ENCODE measurements at regions not wholly inside any gene's neighbourhood (a gene's known extent, or its start where the extent isn't known, plus 50 kb on each side); places are given as distances from the start of the nearest gene placed in this dataset.

GRCh38 chr6:22673474-22673873, 104.1 kb downstream of the HDGFL1 start:
- Histone ChIP-seq H4K20me1 (ENCODE audit: insufficient read depth) (no peaks in the 10 kb centered on the region), H3K27ac (no peak overlapping the region), H3K4me1 (replicated peaks; ENCODE audit: insufficient read depth) (no peaks in the 10 kb centered on the region), H3K4me2 (no peak overlapping the region), H3K9me2 (ENCODE audit: insufficient read depth) (no peaks in the 10 kb centered on the region), H3K9me3 (ENCODE audit: insufficient read depth, low read depth) (no peaks in the 10 kb centered on the region), H3K4me3 (no peak overlapping the region), H3K36me3 (ENCODE audit: low read depth) (no peaks in the 10 kb centered on the region), H2AFZ (no peak overlapping the region), H3K79me2 (ENCODE audit: low read depth) (no peaks in the 10 kb centered on the region), H3F3A (ENCODE audit: insufficient read depth, low read depth) (no peaks in the 10 kb centered on the region), H3K27me3 (ENCODE audit: insufficient read depth, low read depth) (no peaks in the 10 kb centered on the region)
- BruUV-seq (replicated peaks) = no TSS peak
- intact Hi-C loops (cut with micrococcal nuclease; ENCODE audit: unreplicated experiment) = no loop called here
- CTCF ChIA-PET = no interaction called here
- TF ChIP-seq, protein P1, sequence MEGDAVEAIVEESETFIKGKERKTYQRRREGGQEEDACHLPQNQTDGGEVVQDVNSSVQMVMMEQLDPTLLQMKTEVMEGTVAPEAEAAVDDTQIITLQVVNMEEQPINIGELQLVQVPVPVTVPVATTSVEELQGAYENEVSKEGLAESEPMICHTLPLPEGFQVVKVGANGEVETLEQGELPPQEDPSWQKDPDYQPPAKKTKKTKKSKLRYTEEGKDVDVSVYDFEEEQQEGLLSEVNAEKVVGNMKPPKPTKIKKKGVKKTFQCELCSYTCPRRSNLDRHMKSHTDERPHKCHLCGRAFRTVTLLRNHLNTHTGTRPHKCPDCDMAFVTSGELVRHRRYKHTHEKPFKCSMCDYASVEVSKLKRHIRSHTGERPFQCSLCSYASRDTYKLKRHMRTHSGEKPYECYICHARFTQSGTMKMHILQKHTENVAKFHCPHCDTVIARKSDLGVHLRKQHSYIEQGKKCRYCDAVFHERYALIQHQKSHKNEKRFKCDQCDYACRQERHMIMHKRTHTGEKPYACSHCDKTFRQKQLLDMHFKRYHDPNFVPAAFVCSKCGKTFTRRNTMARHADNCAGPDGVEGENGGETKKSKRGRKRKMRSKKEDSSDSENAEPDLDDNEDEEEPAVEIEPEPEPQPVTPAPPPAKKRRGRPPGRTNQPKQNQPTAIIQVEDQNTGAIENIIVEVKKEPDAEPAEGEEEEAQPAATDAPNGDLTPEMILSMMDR (conservative IDR thresholded peaks at IDR 0.05) = no peak
- no peak for TF ChIP-seq EZH2 (IDR thresholded peaks at IDR 0.05; ENCODE audit: low read depth)
- DNase-seq = no peak
- POLR2A ChIA-PET (ENCODE audit: unreplicated experiment) = no interaction called here

DNA sequence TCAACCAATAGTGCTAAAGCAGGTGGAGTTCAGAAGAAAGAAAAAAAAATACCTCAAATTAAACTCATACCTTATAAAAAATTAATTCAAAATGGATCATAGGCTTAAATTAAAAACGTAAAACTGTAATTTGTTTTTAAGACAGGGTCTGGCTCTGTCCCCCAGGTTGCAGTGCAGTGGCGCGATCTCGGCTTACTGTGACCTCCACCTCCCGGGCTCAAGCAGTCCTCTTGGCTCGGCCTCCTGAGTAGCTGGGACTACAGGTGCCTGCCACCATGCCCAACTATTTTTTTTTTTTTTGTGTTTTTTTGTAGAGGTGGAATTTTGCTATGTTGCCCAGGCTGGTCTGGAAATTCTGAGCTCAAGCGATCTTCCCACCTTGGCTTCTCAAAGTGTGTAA, 111.6 kb downstream of the HDGFL1 start:
- Histone ChIP-seq H3K36me3 (ENCODE audit: low read depth) (no peaks in the 10 kb centered on the region), H4K20me1 (ENCODE audit: insufficient read depth) (no peaks in the 10 kb centered on the region), H3K4me2 (no peak overlapping the region), H3K79me2 (ENCODE audit: low read depth) (no peaks in the 10 kb centered on the region), H3K27me3 (ENCODE audit: insufficient read depth, low read depth) (no peaks in the 10 kb centered on the region), H3K4me1 (replicated peaks; ENCODE audit: insufficient read depth) (no peaks in the 10 kb centered on the region), H3K27ac (no peak overlapping the region), H3K9me3 (ENCODE audit: insufficient read depth, low read depth) (no peaks in the 10 kb centered on the region), H2AFZ (no peak overlapping the region), H3K9me2 (ENCODE audit: insufficient read depth) (no peaks in the 10 kb centered on the region), H3F3A (ENCODE audit: insufficient read depth, low read depth) (no peaks in the 10 kb centered on the region), H3K4me3 (no peak overlapping the region)
- intact Hi-C loops (cut with micrococcal nuclease; ENCODE audit: unreplicated experiment) = no loop called here
- no peak for TF ChIP-seq EZH2 (IDR thresholded peaks at IDR 0.05; ENCODE audit: low read depth)
- TF ChIP-seq, protein P1 (conservative IDR thresholded peaks at IDR 0.05) = no peak
- no TSS peak for BruUV-seq (replicated peaks)
- CTCF ChIA-PET = no interaction called here
- POLR2A ChIA-PET (ENCODE audit: unreplicated experiment) = no interaction called here
- no peak for DNase-seq

DNA sequence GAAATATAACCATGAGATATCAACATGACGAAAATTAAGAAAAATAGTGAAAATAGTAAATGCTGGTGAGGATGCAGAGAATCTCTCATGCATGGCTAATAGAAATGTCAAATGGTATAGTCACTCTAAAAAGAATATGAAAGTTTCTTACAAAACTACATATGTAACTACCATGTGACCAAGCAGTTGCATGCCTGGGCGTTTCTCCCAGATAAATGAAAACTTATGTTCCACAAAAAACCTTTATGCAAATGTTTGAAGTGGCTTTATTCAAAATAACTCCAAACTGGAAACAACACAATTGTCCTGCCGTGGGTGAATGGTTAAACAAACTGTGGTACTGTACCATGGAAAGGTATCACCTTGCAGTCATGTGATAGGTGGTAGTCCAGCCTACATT, 112.4 kb downstream of the HDGFL1 start:
- no TSS peak for BruUV-seq (replicated peaks)
- no peak for TF ChIP-seq EZH2 (IDR thresholded peaks at IDR 0.05; ENCODE audit: low read depth)
- TF ChIP-seq, protein P1 (conservative IDR thresholded peaks at IDR 0.05) = no peak
- Histone ChIP-seq H3K36me3 (ENCODE audit: low read depth) (no peaks in the 10 kb centered on the region), H3K27me3 (ENCODE audit: insufficient read depth, low read depth) (no peaks in the 10 kb centered on the region), H3K9me3 (ENCODE audit: insufficient read depth, low read depth) (no peaks in the 10 kb centered on the region), H3K79me2 (ENCODE audit: low read depth) (no peaks in the 10 kb centered on the region), H3K9me2 (ENCODE audit: insufficient read depth) (no peaks in the 10 kb centered on the region), H3K4me1 (replicated peaks; ENCODE audit: insufficient read depth) (no peaks in the 10 kb centered on the region), H3F3A (ENCODE audit: insufficient read depth, low read depth) (no peaks in the 10 kb centered on the region), H3K4me3 (no peak overlapping the region), H4K20me1 (ENCODE audit: insufficient read depth) (no peaks in the 10 kb centered on the region), H2AFZ (no peak overlapping the region), H3K4me2 (no peak overlapping the region), H3K27ac (no peak overlapping the region)
- CTCF ChIA-PET = no interaction called here
- intact Hi-C loops (cut with micrococcal nuclease; ENCODE audit: unreplicated experiment) = no loop called here
- POLR2A ChIA-PET (ENCODE audit: unreplicated experiment) = no interaction called here
- DNase-seq = no peak
